Endothelial cell (in vitro differentiated cells): ENCODE measurements at regions not wholly inside any gene's neighbourhood (a gene's known extent, or its start where the extent isn't known, plus 50 kb on each side); places are given as distances from the start of the nearest gene placed in this dataset.

Experiments
- DNase-seq: peaks from one replicate; pipeline ENCODE4 v3.0.0; 2021; ENCODE audit warnings: low spot score
- H3K27ac Mint-ChIP-seq: one replicate; pipeline ENCODE4 v1.8.0; 2021; ENCODE audit warnings: mixed read lengths, inconsistent platforms; ENCODE audit not compliant: unreplicated experiment
- H3K27me3 Mint-ChIP-seq: one replicate; pipeline ENCODE4 v1.8.0; 2021; ENCODE audit warnings: mild to moderate bottlenecking, moderate library complexity, mixed read lengths, inconsistent platforms; ENCODE audit not compliant: unreplicated experiment
- H3K36me3 Mint-ChIP-seq: one replicate; pipeline ENCODE4 v1.8.0; 2021; ENCODE audit warnings: mild to moderate bottlenecking, low read depth, mixed read lengths, inconsistent platforms; ENCODE audit not compliant: unreplicated experiment
- H3K4me1 Mint-ChIP-seq: one replicate; pipeline ENCODE4 v1.8.0; 2021; ENCODE audit warnings: mild to moderate bottlenecking, mixed read lengths, inconsistent platforms; ENCODE audit not compliant: unreplicated experiment
- H3K4me3 Mint-ChIP-seq: one replicate; pipeline ENCODE4 v1.8.0; 2021; ENCODE audit warnings: mild to moderate bottlenecking, mixed read lengths, inconsistent platforms; ENCODE audit not compliant: unreplicated experiment
- H3K9me3 Mint-ChIP-seq: one replicate; pipeline ENCODE4 v1.8.0; 2021; ENCODE audit warnings: mixed read lengths, inconsistent platforms; ENCODE audit not compliant: unreplicated experiment
- TF ChIP-seq, protein P1 (sequence below): fragments of 200-600 bp; sonication (generic); IDR thresholded peaks from one replicate; pipeline ENCODE4 v1.5.0; 2021; ENCODE audit warnings: antibody characterized with exemption; ENCODE audit not compliant: unreplicated experiment

- H3K27me3 Mint-ChIP-seq: no peaks in the 10 kb centered on the region
- H3K9me3 Mint-ChIP-seq: no peaks in the 10 kb centered on the region
- no peak for DNase-seq
- H3K4me3 Mint-ChIP-seq: no peak overlapping the region
- no peak overlapping the region for H3K27ac Mint-ChIP-seq
- peaks cover 11% of the 10 kb centered on the region for H3K4me1 Mint-ChIP-seq
- TF ChIP-seq, protein P1, sequence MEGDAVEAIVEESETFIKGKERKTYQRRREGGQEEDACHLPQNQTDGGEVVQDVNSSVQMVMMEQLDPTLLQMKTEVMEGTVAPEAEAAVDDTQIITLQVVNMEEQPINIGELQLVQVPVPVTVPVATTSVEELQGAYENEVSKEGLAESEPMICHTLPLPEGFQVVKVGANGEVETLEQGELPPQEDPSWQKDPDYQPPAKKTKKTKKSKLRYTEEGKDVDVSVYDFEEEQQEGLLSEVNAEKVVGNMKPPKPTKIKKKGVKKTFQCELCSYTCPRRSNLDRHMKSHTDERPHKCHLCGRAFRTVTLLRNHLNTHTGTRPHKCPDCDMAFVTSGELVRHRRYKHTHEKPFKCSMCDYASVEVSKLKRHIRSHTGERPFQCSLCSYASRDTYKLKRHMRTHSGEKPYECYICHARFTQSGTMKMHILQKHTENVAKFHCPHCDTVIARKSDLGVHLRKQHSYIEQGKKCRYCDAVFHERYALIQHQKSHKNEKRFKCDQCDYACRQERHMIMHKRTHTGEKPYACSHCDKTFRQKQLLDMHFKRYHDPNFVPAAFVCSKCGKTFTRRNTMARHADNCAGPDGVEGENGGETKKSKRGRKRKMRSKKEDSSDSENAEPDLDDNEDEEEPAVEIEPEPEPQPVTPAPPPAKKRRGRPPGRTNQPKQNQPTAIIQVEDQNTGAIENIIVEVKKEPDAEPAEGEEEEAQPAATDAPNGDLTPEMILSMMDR: no peak
- H3K36me3 Mint-ChIP-seq: no peaks in the 10 kb centered on the region
These were observed 286.9 kb upstream of the ATP10B start for GRCh38 chr5:161138751-161139455.

- no peaks in the 10 kb centered on the region for H3K27me3 Mint-ChIP-seq
- TF ChIP-seq, protein P1: no peak
- no peaks in the 10 kb centered on the region for H3K36me3 Mint-ChIP-seq
- DNase-seq: no peak
- no peak overlapping the region for H3K27ac Mint-ChIP-seq
- peaks cover 8% of the 10 kb centered on the region for H3K4me1 Mint-ChIP-seq
- H3K4me3 Mint-ChIP-seq: no peak overlapping the region
- no peaks in the 10 kb centered on the region for H3K9me3 Mint-ChIP-seq
These were observed 282.9 kb upstream of the ATP10B start for GRCh38 chr5:161134956-161135355.

DNA sequence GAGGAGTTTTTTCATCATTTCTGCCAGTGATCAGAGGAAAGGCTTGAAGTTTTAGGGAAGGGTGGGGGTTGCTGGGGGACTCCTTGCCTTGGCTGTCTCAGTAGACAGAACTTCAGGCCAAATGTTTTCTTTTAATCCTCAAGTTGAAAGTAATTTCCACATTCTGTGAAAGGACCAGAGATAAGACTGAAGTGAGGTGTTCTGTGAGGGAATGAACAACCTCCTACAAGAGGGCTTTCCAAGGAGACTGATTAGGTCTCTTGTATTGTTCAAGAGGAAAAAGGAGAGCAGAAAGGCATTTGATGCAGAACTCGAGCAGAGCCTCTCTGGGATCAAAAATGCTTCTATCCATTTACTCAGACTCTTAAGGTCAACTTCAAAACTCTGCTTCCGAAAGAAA is 282.1 kb upstream of the ATP10B start:
- DNase-seq: no peak
- Mint-ChIP-seq H3K27me3 (no peaks in the 10 kb centered on the region), H3K27ac (peak overlapping the region; percentile 43), H3K4me1 (peaks cover 8% of the 10 kb centered on the region), H3K36me3 (no peaks in the 10 kb centered on the region), H3K4me3 (no peak overlapping the region), H3K9me3 (no peaks in the 10 kb centered on the region)
- TF ChIP-seq, protein P1: no peak

- no peak overlapping the region for H3K27ac Mint-ChIP-seq
- DNase-seq: no peak
- no peak overlapping the region for H3K4me3 Mint-ChIP-seq
- no peaks in the 10 kb centered on the region for H3K36me3 Mint-ChIP-seq
- TF ChIP-seq, protein P1: no peak
- no peaks in the 10 kb centered on the region for H3K4me1 Mint-ChIP-seq
- H3K9me3 Mint-ChIP-seq: no peaks in the 10 kb centered on the region
- peaks cover 2% of the 10 kb centered on the region for H3K27me3 Mint-ChIP-seq
These were observed 263.9 kb upstream of the ATP10B start for GRCh38 chr5:161115941-161116340.

GRCh38 chr5:161112371-161112770 is 260.4 kb upstream of the ATP10B start:
- Mint-ChIP-seq H3K36me3 (no peaks in the 10 kb centered on the region), H3K4me1 (no peaks in the 10 kb centered on the region), H3K4me3 (no peak overlapping the region), H3K9me3 (no peaks in the 10 kb centered on the region), H3K27ac (no peak overlapping the region), H3K27me3 (peaks cover 2% of the 10 kb centered on the region)
- no peak for DNase-seq
- TF ChIP-seq, protein P1: no peak
